Spleen (tissue), 11 donors: ENCODE measurements at regions not wholly inside any gene's neighbourhood (a gene's known extent, or its start where the extent isn't known, plus 50 kb on each side); places are given as distances from the start of the nearest gene placed in this dataset.

Experiments
- DNase-seq: peaks from one replicate; pipeline ENCODE4 v3.0.0-alpha.2; 2020
- H3K27ac ChIP-seq, 8 donors: fragments of 200-600 bp; sonication (generic) in 7 of 8; 1 replicate in 4 of 8; 2 replicates in 4 of 8; pipeline versions ENCODE4 v1.5.0 to v1.8.0; 2016 to 2021; ENCODE audit warnings: inconsistent platforms in 4 of 8, mild to moderate bottlenecking in 4 of 8, moderate library complexity in 1 of 8
- H3K27me3 ChIP-seq, 7 donors: fragments of 200-600 bp; sonication (generic) in 6 of 7; replicated peaks in 1 of 7; 1 replicate in 4 of 7; 2 replicates in 3 of 7; pipeline versions ENCODE4 v1.5.0 to v1.8.0; 2016 to 2021; ENCODE audit warnings: inconsistent platforms in 3 of 7, mild to moderate bottlenecking in 1 of 7
- H3K36me3 ChIP-seq, 6 donors: fragments of 200-600 bp; sonication (generic) in 5 of 6; 1 replicate in 4 of 6; 2 replicates in 2 of 6; pipeline versions ENCODE4 v1.5.0 to v1.8.0; 2016 to 2021; ENCODE audit warnings: inconsistent platforms in 2 of 6
- H3K4me1 ChIP-seq, 6 donors: fragments of 200-600 bp; sonication (generic) in 5 of 6; 1 replicate in 3 of 6; 2 replicates in 3 of 6; pipeline versions ENCODE4 v1.5.0 to v1.8.0; 2016 to 2021; ENCODE audit warnings: inconsistent platforms in 3 of 6
- H3K4me3 ChIP-seq, 8 donors: fragments of 200-600 bp; sonication (generic) in 7 of 8; 1 replicate in 4 of 8; 2 replicates in 4 of 8; pipeline versions ENCODE4 v1.5.0 to v1.8.0; 2016 to 2021; ENCODE audit warnings: inconsistent platforms in 4 of 8, mild to moderate bottlenecking in 4 of 8, moderate library complexity in 2 of 8
- H3K9me3 ChIP-seq, 8 donors: fragments of 200-600 bp; sonication (generic) in 7 of 8; 1 replicate in 4 of 8; 2 replicates in 4 of 8; pipeline versions ENCODE4 v1.5.0 to v1.8.0; 2016 to 2021; ENCODE audit warnings: inconsistent platforms in 4 of 8
- POLR2A ChIP-seq, 3 donors: fragments of 450-650 bp; IDR thresholded peaks; one replicate each; pipeline ENCODE4 v1.5.1; 2017; ENCODE audit warnings: antibody characterized with exemption in 3 of 3, mild to moderate bottlenecking in 1 of 3
- POLR2AphosphoS5 ChIP-seq, 3 donors: sonication (generic); formaldehyde crosslinking; IDR thresholded peaks; one replicate each; pipeline ENCODE4 v1.5.1; 2017; ENCODE audit warnings: antibody characterized with exemption in 3 of 3
- WGBS, 5 donors: extraction: QIAGEN DNeasy Blood & Tissue Kit in 3 of 5; methylation state at CpG; one replicate each; pipeline versions ENCODE4 v1.1.5 to v1.1.7; 2013 to 2018; 5-methylcytosine and 5-hydroxymethylcytosine counted together
- intact Hi-C: fragments of 100-400 bp; cut with DNase I; formaldehyde crosslinking; loops from one replicate; pipeline ENCODE4 v1.15.0; 2023; ENCODE audit warnings: low total_unique reads
- TF ChIP-seq, protein P1 (sequence below), 11 experiments: fragments of 200-600 bp in 7 of 11; fragments of 450-650 bp in 4 of 11; sonication (generic) in 4 of 11; IDR thresholded peaks in 8 of 11; conservative IDR thresholded peaks in 3 of 11; 1 replicate in 7 of 11; 2 replicates in 4 of 11; pipeline versions ENCODE4 v1.4.0 to v1.8.0; 2016 to 2021; ENCODE audit warnings: antibody characterized with exemption in 11 of 11, inconsistent platforms in 4 of 11, mild to moderate bottlenecking in 1 of 11
- donor health status: healthy with polysubstance abuse.
- donor health status: DM: no; HTN: no; CAD: no; lungs with moderate emphysema.
- donor health status: DM: no; HTN: no; CAD: no.
- donor health status: Bipolar disorder and iron deficiency.
- donor health status: healthy.
- donor health status: DM: no; HTN: no; CAD: no.
- donor health status: DM: yes; HTN: yes; CAD: no.

DNA sequence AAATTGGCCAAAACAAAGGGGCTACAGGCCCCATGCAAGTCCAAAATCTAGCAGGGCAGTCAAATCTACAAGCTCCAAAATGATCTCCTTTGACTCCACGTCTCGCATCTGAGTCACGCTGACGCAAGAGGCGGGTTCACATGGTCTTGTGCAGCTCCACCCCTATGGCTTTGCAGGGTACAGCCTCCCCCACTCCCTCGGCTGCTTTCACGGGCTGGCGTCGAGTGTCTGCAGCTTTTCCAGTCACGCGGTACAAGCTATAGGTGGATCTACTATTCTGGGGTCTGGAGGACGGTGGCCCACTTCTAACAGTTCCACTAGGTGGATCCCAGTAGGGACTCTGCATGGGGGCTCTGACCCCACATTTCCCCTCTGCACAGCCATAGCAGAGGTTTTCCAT is 99.2 kb upstream of the KCNIP4 start:
- WGBS, 5 donors = 87 to 97% (median 91%) methylated on average over 12 of the region's 12 CpGs
- no peak for DNase-seq
- no peak overlapping the region for H3K27ac ChIP-seq
- intact Hi-C loops = no loop called here
- H3K4me1 ChIP-seq = no peaks in the 10 kb centered on the region
- TF ChIP-seq POLR2A (IDR thresholded peaks at IDR 0.05) (no peak), POLR2AphosphoS5 (IDR thresholded peaks at IDR 0.05) (no peak)
- TF ChIP-seq, protein P1, sequence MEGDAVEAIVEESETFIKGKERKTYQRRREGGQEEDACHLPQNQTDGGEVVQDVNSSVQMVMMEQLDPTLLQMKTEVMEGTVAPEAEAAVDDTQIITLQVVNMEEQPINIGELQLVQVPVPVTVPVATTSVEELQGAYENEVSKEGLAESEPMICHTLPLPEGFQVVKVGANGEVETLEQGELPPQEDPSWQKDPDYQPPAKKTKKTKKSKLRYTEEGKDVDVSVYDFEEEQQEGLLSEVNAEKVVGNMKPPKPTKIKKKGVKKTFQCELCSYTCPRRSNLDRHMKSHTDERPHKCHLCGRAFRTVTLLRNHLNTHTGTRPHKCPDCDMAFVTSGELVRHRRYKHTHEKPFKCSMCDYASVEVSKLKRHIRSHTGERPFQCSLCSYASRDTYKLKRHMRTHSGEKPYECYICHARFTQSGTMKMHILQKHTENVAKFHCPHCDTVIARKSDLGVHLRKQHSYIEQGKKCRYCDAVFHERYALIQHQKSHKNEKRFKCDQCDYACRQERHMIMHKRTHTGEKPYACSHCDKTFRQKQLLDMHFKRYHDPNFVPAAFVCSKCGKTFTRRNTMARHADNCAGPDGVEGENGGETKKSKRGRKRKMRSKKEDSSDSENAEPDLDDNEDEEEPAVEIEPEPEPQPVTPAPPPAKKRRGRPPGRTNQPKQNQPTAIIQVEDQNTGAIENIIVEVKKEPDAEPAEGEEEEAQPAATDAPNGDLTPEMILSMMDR (IDR thresholded peaks at IDR 0.05 in 8 of 11, conservative IDR thresholded peaks at IDR 0.05 in 3 of 11) = no peak
- H3K9me3 ChIP-seq = peaks cover 0 to 24% (median 12%) of the 10 kb centered on the region in 8 donors
- no peak overlapping the region for H3K4me3 ChIP-seq
- H3K27me3 ChIP-seq = no peaks in the 10 kb centered on the region
- no peaks in the 10 kb centered on the region for H3K36me3 ChIP-seq

DNA sequence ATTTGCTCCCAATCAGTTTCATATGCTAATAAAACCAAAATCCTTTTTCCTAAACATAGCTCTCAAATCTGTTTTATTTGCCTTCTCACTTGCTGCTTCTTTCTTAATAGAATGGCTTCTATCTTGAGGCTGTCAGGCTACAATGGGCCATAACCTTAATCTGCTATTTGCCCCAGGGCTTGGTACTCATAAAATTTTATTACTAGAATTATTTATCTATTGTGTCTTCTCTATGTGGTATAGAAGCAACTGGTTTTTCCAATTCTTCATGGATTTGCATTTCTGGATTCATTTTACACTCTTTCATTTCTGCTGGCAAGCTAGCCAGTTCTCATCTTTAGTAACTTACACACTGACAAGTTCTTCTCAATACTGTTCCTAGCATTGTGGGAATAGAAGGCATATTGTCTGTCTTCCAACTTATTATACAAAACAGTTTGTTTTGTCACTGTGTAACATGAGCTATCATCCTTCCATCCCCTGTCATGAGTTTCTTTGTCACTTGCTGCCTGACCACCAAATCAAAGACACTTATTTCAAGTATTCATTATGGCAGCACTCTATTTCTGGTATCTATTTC is 96.6 kb upstream of the KCNIP4 start:
- Histone ChIP-seq H3K27ac (no peak overlapping the region), H3K27me3 (no peaks in the 10 kb centered on the region), H3K4me1 (no peaks in the 10 kb centered on the region), H3K4me3 (no peak overlapping the region), H3K36me3 (no peaks in the 10 kb centered on the region), H3K9me3 (peaks cover 0 to 49% (median 12%) of the 10 kb centered on the region in 8 donors)
- intact Hi-C loops = no loop called here
- TF ChIP-seq POLR2AphosphoS5 (IDR thresholded peaks at IDR 0.05) (no peak), POLR2A (IDR thresholded peaks at IDR 0.05) (no peak)
- TF ChIP-seq, protein P1 (IDR thresholded peaks at IDR 0.05 in 8 of 11, conservative IDR thresholded peaks at IDR 0.05 in 3 of 11) = no peak
- DNase-seq = no peak

DNA sequence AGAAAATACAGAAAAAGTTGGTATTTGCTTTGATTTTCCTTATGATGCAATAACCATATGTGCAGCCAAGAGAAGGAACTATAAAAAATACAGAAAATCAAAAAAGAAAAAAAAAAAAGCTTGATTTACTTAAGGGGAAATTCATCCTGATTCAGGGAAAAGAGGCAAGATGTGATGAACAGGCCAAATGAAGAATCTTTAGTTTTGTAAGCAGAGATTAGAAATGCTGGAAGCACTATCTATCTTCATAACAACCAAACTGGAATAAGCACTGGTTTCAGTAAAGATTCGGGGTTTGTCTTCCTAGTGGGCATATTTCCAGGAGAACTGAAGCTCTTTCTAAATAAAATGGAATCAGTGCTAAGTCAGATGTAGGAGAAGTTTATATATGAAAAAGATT is 82.9 kb upstream of the KCNIP4 start:
- H3K27ac ChIP-seq = no peak overlapping the region
- no peak for TF ChIP-seq POLR2A (IDR thresholded peaks at IDR 0.05)
- TF ChIP-seq, protein P1 (IDR thresholded peaks at IDR 0.05 in 8 of 11, conservative IDR thresholded peaks at IDR 0.05 in 3 of 11) = no peak
- peaks cover 0 to 15% (median under 1%) of the 10 kb centered on the region in 8 donors for H3K9me3 ChIP-seq
- intact Hi-C loops = no loop called here
- no peak for DNase-seq
- no peaks in the 10 kb centered on the region for H3K36me3 ChIP-seq
- H3K27me3 ChIP-seq = no peaks in the 10 kb centered on the region
- no peaks in the 10 kb centered on the region for H3K4me1 ChIP-seq
- H3K4me3 ChIP-seq = no peak overlapping the region
- 63 to 89% (median 81%) methylated on average over 1 of the region's 1 CpG for WGBS, 5 donors

DNA sequence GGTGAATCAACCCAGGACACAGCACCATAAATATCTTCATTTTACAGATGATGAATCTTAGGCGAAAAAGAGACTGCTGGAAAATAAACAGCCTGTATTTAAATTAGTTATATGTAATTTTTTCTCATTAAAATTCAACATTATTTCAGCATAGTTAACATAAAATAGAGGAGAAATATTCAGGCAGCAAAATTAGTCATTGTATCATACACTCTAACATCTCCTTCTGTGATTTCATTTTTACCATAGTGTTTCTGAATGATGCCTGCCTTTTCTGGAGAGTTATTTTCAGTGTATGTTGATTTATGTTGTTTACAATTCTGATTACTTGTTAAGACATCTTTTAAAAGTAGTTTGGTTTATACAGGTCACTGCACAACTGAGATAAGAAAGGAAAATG is 82.3 kb upstream of the KCNIP4 start:
- Histone ChIP-seq H3K36me3 (no peaks in the 10 kb centered on the region), H3K4me1 (no peaks in the 10 kb centered on the region), H3K27me3 (no peaks in the 10 kb centered on the region), H3K4me3 (no peak overlapping the region), H3K27ac (no peak overlapping the region), H3K9me3 (peaks cover 0 to 18% (median 3%) of the 10 kb centered on the region in 8 donors)
- TF ChIP-seq POLR2A (IDR thresholded peaks at IDR 0.05) = no peak
- TF ChIP-seq, protein P1 (IDR thresholded peaks at IDR 0.05 in 8 of 11, conservative IDR thresholded peaks at IDR 0.05 in 3 of 11) = no peak
- 76 to 86% (median 84%) methylated on average over 1 of the region's 1 CpG for WGBS, 5 donors
- intact Hi-C loops = no loop called here
- DNase-seq = no peak
